HepG2 (cell line): ENCODE measurements at regions not wholly inside any gene's neighbourhood (a gene's known extent, or its start where the extent isn't known, plus 50 kb on each side); places are given as distances from the start of the nearest gene placed in this dataset.

Source experiments
- ATAC-seq: fragments of 200-7000 bp; cut with Tn5 transposase; 3 replicates; pipeline ENCODE4 v1.9.1; 2020; ENCODE audit warnings: mild to moderate bottlenecking, moderate library complexity
- BruUV-seq: library from RNA; stranded (reverse); fragments of 400-500 nt; replicated peaks from 2 replicates; lab custom pipeline; 2021; lab: Mats Ljungman, UMichigan
- CTCF ChIA-PET: fragments of 300-600 bp; formaldehyde crosslinking; extraction: SDS; loops from one replicate; lab custom pipeline; 2021; ENCODE audit warnings: low total read pairs, inconsistent platforms, low intra/inter-chr PET ratio; lab: Yijun Ruan, JAX
- POLR2A ChIA-PET: fragments of 350-600 bp; sonication (Branson Sonifier 250); formaldehyde crosslinking; loops from one replicate; lab custom pipeline; 2020; ENCODE audit warnings: antibody characterized with exemption, inconsistent platforms; lab: Yijun Ruan, JAX
- DNase-seq: peaks from one replicate; pipeline ENCODE4 v3.0.0-alpha.2; 2015; ENCODE audit warnings: low spot score
- FAIRE-seq: peaks from 3 replicates; lab custom pipeline; 2011; peaks lifted over from hg19 to GRCh38; lab: Jason Lieb, UNC
- H2AFZ ChIP-seq: one replicate; pipeline ENCODE4 v1.6.1; 2011; ENCODE audit warnings: low read length, inconsistent platforms
- H3K27ac ChIP-seq: fragments of 300-600 bp; 3 replicates; pipeline ENCODE4 v1.8.0; 2011; ENCODE audit warnings: mixed run types, mild to moderate bottlenecking, mixed read lengths, low read length, inconsistent platforms; ENCODE audit not compliant: insufficient read depth; ENCODE audit errors: extremely low read length
- H3K27me3 ChIP-seq, 2 experiments: fragments of 200-600 bp in 1 of 2; 2 replicates in 1 of 2; 3 replicates in 1 of 2; pipeline versions ENCODE4 v1.6.0 to v1.8.0; 2011; ENCODE audit warnings: low read length in 2 of 2, mild to moderate bottlenecking in 2 of 2, moderate library complexity in 2 of 2, inconsistent platforms in 1 of 2; ENCODE audit not compliant: insufficient read depth in 2 of 2, control insufficient read depth in 1 of 2
- H3K36me3 ChIP-seq, 2 experiments: fragments of 200-600 bp in 1 of 2; replicated peaks in 1 of 2; 2 replicates in 1 of 2; 3 replicates in 1 of 2; pipeline versions ENCODE4 v1.5.1 to v1.8.0; 2011; ENCODE audit warnings: low read length in 2 of 2, inconsistent platforms in 1 of 2; ENCODE audit not compliant: insufficient read depth in 2 of 2, control insufficient read depth in 1 of 2
- H3K4me1 ChIP-seq: 2 replicates; pipeline ENCODE4 v1.5.1; 2012; ENCODE audit warnings: low read length, inconsistent platforms; ENCODE audit not compliant: insufficient read depth
- H3K4me2 ChIP-seq: 2 replicates; pipeline ENCODE4 v1.6.0; 2011; ENCODE audit warnings: low read depth, low read length, inconsistent platforms
- H3K4me3 ChIP-seq, 3 experiments: fragments of 200-600 bp in 1 of 3; sonication (generic), shearing (Covaris generic) in 1 of 3; replicated peaks in 1 of 3; 2 replicates each; pipeline ENCODE4 v1.5.1; 2011 to 2016; ENCODE audit warnings: low read length in 3 of 3, inconsistent platforms in 2 of 3, low read depth in 2 of 3, mild to moderate bottlenecking in 2 of 3, control low read depth in 1 of 3, mixed read lengths in 1 of 3; ENCODE audit not compliant: insufficient read depth in 1 of 3
- H3K79me2 ChIP-seq: one replicate; pipeline ENCODE4 v1.6.1; 2011; ENCODE audit warnings: low read length, inconsistent platforms; ENCODE audit not compliant: insufficient read depth
- H3K9ac ChIP-seq: 2 replicates; pipeline ENCODE4 v1.6.0; 2011; ENCODE audit warnings: mild to moderate bottlenecking, low read depth, low read length, inconsistent platforms; ENCODE audit not compliant: insufficient read depth
- H3K9me3 ChIP-seq: 2 replicates; pipeline ENCODE4 v1.5.1; 2012; ENCODE audit warnings: mild to moderate bottlenecking, low read length
- H4K20me1 ChIP-seq: 2 replicates; pipeline ENCODE4 v1.6.0; 2011; ENCODE audit warnings: inconsistent platforms, mild to moderate bottlenecking, low read length, moderate library complexity; ENCODE audit not compliant: insufficient read depth
- CBX5 ChIP-seq: sonication (generic); formaldehyde crosslinking; IDR thresholded peaks from 2 replicates; pipeline ENCODE4 v1.4.0; 2020; ENCODE audit warnings: missing genetic modification reagents, borderline replicate concordance
- MXD3 ChIP-seq: IDR thresholded peaks from 2 replicates; pipeline ENCODE4 v1.6.1; 2016; ENCODE audit warnings: mild to moderate bottlenecking, missing biosample characterization, missing genetic modification reagents
- NFYB ChIP-seq: sonication (generic); formaldehyde crosslinking; IDR thresholded peaks from 2 replicates; pipeline ENCODE4 v1.4.0; 2020; ENCODE audit warnings: missing genetic modification reagents
- PAF1 ChIP-seq: IDR thresholded peaks from 2 replicates; pipeline ENCODE4 v1.6.1; 2016; ENCODE audit warnings: missing genetic modification reagents, missing compliant biosample characterization
- PRDM10 ChIP-seq: sonication (generic); formaldehyde crosslinking; IDR thresholded peaks from 2 replicates; pipeline ENCODE4 v1.4.0; 2020; ENCODE audit warnings: low read depth, missing genetic modification reagents
- RBM39 ChIP-seq: fragments of 200-400 bp; formaldehyde crosslinking; IDR thresholded peaks from one replicate; pipeline ENCODE4 v1.6.1; 2018; ENCODE audit warnings: antibody characterized with exemption, mild to moderate bottlenecking, low read depth, low read length; ENCODE audit not compliant: poor library complexity, severe bottlenecking
- SETDB1 ChIP-seq: sonication (generic); formaldehyde crosslinking; IDR thresholded peaks from 2 replicates; pipeline ENCODE4 v1.5.1; 2020; ENCODE audit warnings: missing genetic modification reagents, mild to moderate bottlenecking, borderline replicate concordance
- TCF7L2 ChIP-seq: IDR thresholded peaks from 2 replicates; pipeline ENCODE4 v1.6.1; 2011; ENCODE audit warnings: mild to moderate bottlenecking, low read depth, low read length, moderate library complexity
- TEAD3 ChIP-seq: optimal IDR thresholded peaks from 2 replicates; pipeline ENCODE3; 2016; ENCODE audit warnings: borderline replicate concordance
- ZFP36L2 ChIP-seq: sonication (generic); formaldehyde crosslinking; IDR thresholded peaks from 2 replicates; pipeline ENCODE4 v1.4.0; 2020; ENCODE audit warnings: missing genetic modification reagents
- ZFYVE20 ChIP-seq: sonication (generic); formaldehyde crosslinking; IDR thresholded peaks from 2 replicates; pipeline ENCODE4 v1.8.0; 2023; ENCODE audit warnings: low read depth, mild to moderate bottlenecking, moderate library complexity, missing genetic modification reagents, borderline replicate concordance
- ZNF589 ChIP-seq: sonication (generic); formaldehyde crosslinking; conservative IDR thresholded peaks from 2 replicates; pipeline ENCODE4 v1.8.0; 2022; ENCODE audit warnings: mild to moderate bottlenecking, moderate library complexity, missing genetic modification reagents
- ZNF724P ChIP-seq: sonication (generic); formaldehyde crosslinking; IDR thresholded peaks from 2 replicates; pipeline ENCODE4 v1.8.0; 2022; ENCODE audit warnings: missing genetic modification reagents, borderline replicate concordance
- WGBS: methylation state at CpG from one replicate; pipeline ENCODE4 v1.1.6; 2017; ENCODE audit warnings: low lambda C conversion rate; 5-methylcytosine and 5-hydroxymethylcytosine counted together
- in situ Hi-C: cut with HindIII; loops from 2 replicates; pipeline ENCODE4 v1.10.0; 2017; ENCODE audit warnings: low pct_unique_long_range_greater_than_20kb; ENCODE audit not compliant: extremely low pct_ligation_motif_present
- intact Hi-C: fragments of 100-400 bp; cut with micrococcal nuclease; formaldehyde crosslinking; loops from one replicate; pipeline ENCODE4 v1.10.0; 2022; ENCODE audit not compliant: unreplicated experiment
- TF ChIP-seq, protein P1 (sequence below): sonication (generic); formaldehyde crosslinking; IDR thresholded peaks from 2 replicates; pipeline ENCODE4 v1.4.0; 2020; ENCODE audit warnings: missing genetic modification reagents

DNA sequence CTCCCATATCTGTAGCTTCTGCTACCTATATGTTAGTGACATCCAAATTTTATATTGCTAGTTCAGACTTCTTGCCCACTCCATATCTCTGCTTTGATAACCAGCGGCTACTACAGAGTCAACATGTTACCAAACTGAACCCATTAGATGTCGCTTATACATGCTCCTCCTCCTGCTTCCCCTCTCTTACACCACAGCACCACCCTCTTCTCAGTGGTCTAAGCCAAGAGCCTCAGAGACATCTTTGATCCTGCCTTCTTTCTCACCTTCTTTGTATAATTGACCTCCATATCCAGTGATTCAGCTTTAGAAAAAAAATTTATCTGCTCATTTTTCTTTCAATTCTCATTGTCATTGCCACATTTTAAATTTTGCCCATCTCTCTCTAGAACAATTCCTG, 408.2 kb upstream of the TLE4 start (continued):
- no peak for TF ChIP-seq ZFP36L2 (CRISPR knock-in tag)
- TF ChIP-seq ZNF724P (CRISPR knock-in tag): no peak
- no peak for TF ChIP-seq CBX5 (CRISPR knock-in tag)
- no peak for TF ChIP-seq MXD3 (CRISPR knock-in tag)

DNA sequence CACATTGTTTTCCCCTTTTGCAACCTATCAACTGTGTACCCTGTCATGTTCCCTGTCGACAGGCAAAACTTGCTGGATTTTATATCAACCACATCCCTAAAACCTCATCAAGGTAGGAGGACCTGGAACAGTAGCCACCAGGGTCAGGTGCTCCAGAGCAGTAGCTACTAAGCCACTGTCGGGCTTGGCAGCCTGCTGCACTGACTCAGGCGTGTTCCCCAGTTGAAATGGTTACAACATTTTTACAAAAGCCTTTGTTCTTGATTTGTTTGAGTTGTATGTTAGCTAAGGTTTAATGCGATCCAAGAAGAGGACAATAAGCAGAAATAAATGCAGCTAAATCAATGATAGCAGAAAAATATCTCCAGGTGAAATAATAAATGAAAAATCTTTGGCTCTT, 407.4 kb upstream of the TLE4 start:
- Histone ChIP-seq H3K4me1 (no peaks in the 10 kb centered on the region), H4K20me1 (no peaks in the 10 kb centered on the region), H3K4me3 (no peak overlapping the region), H3K79me2 (no peaks in the 10 kb centered on the region), H3K9me3 (no peaks in the 10 kb centered on the region), H3K27ac (no peak overlapping the region), H3K36me3 (no peaks in the 10 kb centered on the region), H3K4me2 (no peak overlapping the region), H3K27me3 (no peaks in the 10 kb centered on the region), H2AFZ (no peak overlapping the region), H3K9ac (no peak overlapping the region)
- FAIRE-seq: no peak
- in situ Hi-C loops (no loop called here), intact Hi-C loops (no loop called here)
- 1% methylated on average over 4 of the region's 4 CpGs for WGBS
- POLR2A ChIA-PET: no interaction called here
- no peak for DNase-seq
- CTCF ChIA-PET: no interaction called here
- BruUV-seq: no TSS peak
- no peak for ATAC-seq
- TF ChIP-seq PRDM10: no peak
- no peak for TF ChIP-seq TCF7L2
- no peak for TF ChIP-seq SETDB1 (CRISPR knock-in tag)
- no peak for TF ChIP-seq PAF1 (CRISPR knock-in tag)
- TF ChIP-seq NFYB: no peak
- TF ChIP-seq ZNF589: no peak
- TF ChIP-seq TEAD3 (CRISPR knock-in tag): no peak
- no peak for TF ChIP-seq ZFYVE20 (CRISPR knock-in tag)
- TF ChIP-seq, protein P1, sequence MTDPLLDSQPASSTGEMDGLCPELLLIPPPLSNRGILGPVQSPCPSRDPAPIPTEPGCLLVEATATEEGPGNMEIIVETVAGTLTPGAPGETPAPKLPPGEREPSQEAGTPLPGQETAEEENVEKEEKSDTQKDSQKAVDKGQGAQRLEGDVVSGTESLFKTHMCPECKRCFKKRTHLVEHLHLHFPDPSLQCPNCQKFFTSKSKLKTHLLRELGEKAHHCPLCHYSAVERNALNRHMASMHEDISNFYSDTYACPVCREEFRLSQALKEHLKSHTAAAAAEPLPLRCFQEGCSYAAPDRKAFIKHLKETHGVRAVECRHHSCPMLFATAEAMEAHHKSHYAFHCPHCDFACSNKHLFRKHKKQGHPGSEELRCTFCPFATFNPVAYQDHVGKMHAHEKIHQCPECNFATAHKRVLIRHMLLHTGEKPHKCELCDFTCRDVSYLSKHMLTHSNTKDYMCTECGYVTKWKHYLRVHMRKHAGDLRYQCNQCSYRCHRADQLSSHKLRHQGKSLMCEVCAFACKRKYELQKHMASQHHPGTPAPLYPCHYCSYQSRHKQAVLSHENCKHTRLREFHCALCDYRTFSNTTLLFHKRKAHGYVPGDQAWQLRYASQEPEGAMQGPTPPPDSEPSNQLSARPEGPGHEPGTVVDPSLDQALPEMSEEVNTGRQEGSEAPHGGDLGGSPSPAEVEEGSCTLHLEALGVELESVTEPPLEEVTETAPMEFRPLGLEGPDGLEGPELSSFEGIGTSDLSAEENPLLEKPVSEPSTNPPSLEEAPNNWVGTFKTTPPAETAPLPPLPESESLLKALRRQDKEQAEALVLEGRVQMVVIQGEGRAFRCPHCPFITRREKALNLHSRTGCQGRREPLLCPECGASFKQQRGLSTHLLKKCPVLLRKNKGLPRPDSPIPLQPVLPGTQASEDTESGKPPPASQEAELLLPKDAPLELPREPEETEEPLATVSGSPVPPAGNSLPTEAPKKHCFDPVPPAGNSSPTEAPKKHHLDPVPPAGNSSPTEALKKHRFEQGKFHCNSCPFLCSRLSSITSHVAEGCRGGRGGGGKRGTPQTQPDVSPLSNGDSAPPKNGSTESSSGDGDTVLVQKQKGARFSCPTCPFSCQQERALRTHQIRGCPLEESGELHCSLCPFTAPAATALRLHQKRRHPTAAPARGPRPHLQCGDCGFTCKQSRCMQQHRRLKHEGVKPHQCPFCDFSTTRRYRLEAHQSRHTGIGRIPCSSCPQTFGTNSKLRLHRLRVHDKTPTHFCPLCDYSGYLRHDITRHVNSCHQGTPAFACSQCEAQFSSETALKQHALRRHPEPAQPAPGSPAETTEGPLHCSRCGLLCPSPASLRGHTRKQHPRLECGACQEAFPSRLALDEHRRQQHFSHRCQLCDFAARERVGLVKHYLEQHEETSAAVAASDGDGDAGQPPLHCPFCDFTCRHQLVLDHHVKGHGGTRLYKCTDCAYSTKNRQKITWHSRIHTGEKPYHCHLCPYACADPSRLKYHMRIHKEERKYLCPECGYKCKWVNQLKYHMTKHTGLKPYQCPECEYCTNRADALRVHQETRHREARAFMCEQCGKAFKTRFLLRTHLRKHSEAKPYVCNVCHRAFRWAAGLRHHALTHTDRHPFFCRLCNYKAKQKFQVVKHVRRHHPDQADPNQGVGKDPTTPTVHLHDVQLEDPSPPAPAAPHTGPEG (CRISPR knock-in tag): no peak
- TF ChIP-seq RBM39: no peak
